GM19023 (cell line): ENCODE measurements at regions not wholly inside any gene's neighbourhood (a gene's known extent, or its start where the extent isn't known, plus 50 kb on each side); places are given as distances from the start of the nearest gene placed in this dataset.

ENCODE experiments used
- ATAC-seq: cut with Tn5 transposase; IDR thresholded peaks from one replicate; pipeline ENCODE4 v1.9.1; 2021; ENCODE audit warnings: mild to moderate bottlenecking, moderate library complexity; ENCODE audit not compliant: unreplicated experiment

DNA sequence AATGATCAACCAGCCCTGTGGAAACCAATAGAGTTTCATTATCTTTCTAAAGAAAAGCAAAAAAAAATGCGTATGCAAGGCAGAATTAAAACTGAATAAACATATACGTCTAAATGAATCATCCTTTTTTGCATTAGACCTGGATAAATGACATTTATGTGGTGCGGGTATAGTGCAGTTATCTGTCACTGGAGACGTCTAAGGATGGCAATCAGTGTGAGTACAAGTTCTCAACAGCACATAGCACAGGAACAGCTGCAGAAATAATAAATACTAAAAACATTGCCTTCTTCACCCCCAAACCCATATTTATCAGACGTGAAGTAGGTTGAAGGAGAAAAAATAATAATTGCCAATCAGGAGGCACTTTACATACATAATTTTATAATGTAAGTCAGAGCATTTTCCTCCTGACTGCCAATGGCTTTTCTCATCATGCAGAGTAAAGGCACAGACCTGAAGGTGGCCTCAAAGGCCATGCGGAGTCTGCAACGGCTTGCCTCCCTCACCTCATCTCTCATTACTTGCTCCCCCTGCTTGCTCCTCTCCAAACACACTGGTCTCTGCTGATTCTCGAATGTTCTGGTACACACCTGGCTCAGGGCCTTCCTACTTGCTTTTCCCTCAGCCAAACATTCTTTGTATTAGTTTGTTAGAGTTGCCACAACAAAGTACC is 574.7 kb upstream of the PLXNA2 start:
- ATAC-seq = no peak

DNA sequence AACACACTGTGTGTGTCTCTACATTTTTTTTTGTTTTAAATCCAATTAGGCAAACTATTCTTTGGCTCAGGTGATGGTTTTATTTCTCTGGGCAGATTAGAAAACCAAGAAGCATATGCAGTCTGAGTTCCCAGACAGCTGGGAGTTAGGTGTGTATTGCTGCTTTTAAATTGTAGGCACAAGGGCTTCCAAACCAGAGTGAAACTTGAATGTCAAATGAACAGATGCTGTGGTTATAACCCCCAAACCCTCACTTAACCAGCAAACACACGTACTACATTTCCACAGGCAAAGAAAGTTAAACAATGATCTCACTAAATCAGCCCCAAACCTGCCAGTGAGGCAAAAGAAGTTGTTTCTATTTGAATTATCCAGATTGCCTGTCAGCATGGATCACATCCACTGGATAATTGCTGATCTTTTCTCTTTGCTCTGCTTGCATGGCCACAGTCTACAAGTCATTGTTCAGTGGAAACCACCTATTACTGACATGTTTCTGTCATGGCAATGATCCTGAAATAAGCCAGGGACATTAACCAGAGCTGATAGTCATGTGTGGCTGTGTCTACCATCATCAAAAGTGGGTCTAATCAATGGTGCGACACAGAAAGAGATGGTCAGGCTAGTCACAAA is 576.5 kb upstream of the PLXNA2 start:
- no peak for ATAC-seq

DNA sequence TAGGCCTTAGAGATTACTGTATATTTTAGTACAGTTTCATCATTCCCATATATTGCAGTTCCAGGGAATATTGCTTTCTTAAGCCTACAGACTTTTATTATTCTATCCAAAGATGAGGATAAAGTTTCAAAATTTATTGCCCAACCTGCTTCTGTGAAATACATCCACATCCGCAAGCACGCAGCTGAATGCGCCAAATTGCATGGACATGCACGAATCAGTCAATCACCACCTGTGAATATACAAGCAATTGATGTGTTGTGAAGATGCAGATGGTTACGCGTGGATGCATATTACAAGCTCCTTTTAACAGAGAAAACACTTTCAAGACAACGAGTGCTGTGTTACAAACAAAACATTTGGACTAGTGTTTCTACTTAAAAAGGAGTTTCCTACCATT is 577.8 kb upstream of the PLXNA2 start:
- ATAC-seq = no peak

DNA sequence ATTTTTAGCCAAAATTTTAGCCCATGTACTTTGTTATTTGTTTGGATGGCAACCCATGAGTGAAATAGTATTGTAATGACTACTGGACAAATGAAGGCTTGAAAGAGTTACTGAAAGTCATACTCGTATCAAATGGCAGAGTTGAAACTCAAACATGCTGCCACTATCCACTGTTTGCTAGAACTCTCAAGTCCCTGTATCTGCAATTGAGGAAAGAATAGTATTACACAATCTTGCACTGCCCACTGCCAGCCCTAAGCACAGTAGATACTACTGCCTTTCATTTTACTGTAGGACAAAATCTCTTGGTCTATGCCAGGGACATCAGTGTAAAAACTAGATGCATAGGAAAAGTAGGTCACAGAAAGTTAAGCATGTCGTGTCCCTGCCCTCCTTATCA is 581.1 kb upstream of the PLXNA2 start:
- no peak for ATAC-seq

DNA sequence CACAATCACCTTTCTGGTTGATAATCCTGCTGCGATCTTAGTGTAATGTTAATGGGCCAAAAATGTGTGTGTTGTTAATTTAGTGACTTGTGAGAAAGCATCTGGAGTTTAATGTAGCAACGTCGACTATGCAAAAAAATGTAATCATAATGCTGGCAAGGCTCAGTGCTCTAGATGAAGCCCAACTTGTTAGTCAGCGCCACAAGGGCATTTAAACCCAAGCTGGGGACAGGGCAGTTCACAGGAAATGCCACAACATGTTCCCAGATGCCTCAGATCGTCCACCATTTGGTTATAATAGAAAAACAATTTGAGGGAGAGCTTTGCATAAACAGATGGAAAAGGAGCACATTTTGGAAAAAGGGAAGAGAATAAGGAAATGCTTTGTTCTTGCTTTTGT is 585.4 kb upstream of the PLXNA2 start:
- no peak for ATAC-seq

DNA sequence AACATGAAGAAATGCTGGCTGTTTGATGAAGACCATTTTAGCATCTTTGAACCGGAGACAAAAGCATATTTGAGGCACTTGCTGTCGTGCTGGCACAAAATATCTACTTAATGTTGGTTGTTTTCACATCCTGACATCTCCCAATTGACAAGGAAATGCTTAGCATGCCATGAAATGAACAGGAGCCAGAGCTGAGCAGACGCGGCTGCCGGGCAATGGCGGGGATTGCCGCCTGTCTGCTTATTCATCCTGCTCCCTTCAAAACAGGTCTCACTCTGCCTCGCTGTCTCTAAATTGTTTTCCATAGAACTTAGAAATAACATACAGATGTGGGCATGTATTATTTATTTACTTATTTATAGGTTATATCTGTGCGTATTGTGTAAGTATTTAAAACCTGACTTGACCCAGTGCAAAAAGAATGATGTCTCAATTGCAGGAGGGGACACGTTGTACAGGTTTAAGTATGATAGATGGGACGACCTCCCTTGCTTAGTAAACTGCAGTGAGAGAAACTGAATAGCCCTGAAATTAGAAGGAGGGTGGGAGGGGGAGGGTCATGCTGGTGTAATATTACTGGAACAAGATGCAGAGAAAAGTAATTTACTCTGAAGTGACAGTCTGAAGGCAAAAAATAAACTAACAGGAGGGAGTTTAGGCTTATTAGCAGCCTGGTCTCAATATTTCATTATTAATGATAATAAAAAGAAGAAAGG is 590.4 kb upstream of the PLXNA2 start:
- no peak for ATAC-seq

DNA sequence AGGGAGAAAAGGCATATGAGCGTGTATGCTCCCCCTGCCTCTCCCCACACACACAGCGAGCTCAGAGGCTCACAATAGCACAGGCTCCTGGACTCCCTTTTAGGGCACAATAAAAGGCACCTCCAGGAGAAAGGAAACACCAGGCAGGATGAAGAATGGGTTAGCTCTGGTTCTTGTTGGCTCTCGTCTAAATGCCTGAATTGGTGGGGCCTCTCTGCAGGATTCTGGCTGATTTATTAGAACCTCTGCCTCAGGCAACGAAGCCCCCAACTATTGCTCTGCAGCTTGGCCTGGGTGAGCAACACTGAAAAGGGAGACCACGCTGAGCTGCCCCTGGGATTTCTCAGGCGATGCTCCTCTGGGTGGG is 590.9 kb upstream of the PLXNA2 start:
- ATAC-seq = no peak

DNA sequence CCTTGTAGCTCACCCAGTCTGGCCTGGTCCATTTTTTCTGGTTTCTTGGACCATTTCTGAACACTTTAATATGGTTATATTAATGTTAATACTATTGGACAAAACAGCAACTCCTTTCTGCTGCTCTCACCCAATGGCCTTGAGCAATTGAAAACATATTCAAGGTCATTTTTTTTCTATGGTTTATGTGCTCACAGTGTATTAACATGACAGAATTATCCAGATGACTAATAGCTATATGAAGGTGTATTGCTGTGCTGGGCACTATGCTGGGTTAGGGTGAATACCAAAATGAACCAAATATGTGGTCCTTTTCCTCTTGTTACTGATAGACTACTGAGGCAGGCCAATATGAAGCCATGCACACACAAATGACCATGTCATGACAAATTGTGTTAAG is 591.6 kb upstream of the PLXNA2 start:
- no peak for ATAC-seq

DNA sequence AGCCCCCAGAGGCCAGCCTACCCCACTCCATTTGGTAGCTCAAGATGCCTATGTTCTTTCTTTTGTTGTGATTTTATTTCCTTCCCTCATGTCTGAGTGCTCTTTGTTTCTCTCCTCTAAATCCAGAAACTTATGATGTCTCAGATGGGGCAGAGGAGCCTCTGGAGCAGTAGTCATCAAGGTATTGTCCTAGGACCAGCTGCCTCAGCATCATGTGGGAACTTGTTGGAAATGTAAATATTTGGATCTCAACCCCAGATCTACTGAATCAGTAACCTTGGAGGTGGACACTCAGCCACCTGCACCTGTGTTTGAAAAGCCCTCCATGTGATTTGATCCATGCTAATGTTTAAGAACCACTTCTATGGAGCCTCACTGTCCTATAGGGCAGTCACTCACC is 593.1 kb upstream of the PLXNA2 start:
- no peak for ATAC-seq

DNA sequence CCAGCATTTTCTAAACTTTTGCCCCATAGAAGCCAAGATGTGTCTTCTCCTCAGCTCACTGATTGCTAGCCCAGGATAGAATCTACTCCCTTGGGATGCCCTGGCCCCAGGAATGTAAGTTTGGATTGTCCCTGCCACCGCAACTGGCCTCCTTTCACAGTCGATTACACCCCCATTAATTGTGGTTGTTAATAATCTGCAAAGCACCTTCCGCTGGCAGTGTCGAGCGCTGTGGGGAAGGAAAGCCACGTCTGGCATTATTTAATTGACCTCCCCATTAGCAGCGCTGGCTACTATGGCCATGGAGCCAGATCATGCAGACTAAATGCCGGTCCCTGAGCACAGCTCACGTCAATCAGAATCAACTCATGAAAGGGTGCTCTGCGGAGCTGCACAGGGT is 597.3 kb upstream of the PLXNA2 start:
- no peak for ATAC-seq

DNA sequence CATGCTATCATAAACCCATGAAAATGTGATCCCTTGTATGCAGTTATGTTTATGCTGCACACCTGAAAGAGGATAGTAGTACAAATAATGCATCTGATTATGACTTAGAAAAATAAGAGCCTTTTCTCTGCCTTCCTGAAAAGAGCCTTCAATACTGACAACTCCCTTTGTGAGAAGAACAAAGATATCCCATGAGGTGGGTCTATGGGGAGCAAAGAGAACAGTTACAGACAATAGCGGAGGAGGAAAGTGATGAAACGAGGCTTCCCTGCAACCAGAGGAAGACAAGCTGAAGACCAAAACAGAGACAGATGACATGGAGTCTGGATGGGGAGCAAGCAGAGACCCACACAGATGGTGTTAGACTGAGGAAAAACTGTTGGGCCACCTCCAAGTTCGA is 598.3 kb upstream of the PLXNA2 start:
- no peak for ATAC-seq

DNA sequence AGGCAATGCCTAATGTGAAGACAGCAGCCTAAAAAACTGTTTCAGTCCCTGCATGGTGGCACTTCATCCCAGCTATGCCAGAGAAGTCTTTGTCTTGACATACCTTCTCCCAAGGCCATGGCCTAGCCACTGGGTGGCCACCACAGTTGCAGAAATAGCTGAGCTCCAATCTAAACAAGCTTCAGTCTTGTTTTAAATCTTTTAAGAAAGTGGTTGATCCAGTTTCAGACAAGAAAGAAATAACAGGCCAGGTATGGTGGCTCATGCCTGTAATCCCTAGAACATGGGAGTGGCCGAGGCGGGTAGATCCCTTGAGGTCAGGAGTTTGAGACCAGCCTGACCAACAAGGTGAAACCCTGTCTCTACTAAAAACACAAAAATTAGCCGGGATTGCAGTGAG is 600.0 kb upstream of the PLXNA2 start:
- no peak for ATAC-seq

DNA sequence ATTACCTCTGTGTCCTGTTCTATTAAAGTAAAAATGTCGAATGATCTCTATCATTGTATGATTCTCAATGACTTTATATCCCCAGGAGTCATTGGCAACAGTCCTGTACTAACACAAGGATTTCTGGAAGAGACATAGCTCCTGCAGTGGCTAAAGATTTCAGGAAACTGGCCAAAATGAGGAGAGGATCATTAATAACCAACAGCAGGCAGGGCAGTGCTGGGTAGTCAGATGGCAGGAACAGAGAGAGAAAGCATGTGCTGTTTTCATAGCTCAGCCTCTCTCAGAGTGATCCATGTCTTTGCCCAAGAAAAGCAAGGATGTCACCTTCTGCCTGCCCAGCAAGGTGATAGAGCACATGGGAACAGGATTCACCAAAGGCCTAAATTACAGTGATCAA is 604.7 kb upstream of the PLXNA2 start:
- no peak for ATAC-seq

DNA sequence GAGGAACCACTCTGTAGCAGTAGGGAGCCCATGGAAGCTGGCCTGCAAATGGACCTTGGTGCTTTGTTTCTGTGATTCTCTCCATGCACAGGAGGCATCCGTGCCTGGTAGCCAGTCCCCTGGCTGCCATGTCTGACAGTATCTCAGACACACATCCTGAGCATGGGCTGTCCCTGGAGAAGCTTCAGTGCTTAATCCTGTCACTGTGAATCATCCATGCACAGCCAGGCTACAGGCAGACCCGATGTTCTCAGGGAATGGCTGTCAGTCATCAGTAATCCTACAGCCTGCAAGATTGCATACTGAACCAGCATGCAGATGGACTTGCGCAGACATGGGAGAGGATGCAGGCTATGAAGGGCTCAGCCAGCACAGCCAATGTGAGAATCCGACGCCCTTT is 606.3 kb upstream of the PLXNA2 start:
- ATAC-seq = no peak

DNA sequence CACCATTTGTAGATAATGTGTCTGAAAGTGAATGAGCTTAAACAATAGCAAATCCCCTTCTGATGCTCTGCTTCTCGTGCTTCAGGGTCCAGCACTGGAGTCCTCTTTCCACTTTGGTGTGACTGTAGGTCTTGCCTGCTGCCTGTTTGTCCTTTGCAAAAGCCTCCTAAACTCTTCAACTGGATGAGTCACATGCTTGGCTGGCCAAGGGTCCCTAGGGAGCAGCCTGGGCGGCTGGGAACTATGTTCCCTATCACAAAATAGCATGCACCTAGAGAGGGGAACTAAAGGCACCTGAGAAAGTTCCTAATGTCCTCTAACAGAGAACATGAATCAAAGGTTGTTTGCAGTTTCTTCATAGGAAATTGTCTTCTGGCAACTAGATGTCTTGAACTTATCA is 607.2 kb upstream of the PLXNA2 start:
- no peak for ATAC-seq

DNA sequence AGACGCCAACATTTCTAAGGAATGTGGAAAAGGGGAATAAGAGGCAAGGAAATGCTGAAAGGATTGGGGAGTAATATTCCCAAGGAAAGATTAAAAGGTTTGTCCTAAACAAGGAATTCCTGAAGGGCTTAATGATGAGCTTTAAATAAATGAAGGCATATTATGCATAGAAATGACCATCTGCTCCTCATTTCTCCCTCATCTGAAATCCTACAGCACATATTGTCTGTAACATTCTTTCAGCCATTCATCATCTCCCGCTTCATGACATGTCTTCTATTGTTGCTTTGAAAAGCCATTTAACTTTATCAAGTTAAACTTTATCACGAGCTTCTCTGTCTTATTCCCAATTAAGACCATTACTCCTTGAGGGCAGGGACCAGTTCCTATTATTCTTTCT is 608.7 kb upstream of the PLXNA2 start:
- ATAC-seq = no peak

DNA sequence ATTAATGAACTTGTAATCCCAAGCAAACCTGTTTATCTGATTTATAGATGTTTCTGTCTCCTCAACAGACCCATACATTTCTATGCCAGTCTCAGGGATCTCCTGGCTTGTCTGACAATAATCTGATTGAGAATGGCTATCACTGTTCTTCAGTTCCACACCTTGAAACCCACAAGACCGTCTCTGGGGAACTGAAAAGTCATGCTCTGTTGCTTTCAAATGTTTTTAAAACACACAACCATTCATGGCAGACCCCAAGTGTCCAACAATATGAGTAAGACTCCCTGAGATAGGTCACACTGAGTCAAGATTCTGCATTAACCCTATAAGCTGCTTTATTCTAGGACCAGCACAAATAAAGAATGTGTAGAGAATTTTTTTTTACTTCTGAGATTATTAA is 611.2 kb upstream of the PLXNA2 start:
- ATAC-seq = peak; percentile 82

DNA sequence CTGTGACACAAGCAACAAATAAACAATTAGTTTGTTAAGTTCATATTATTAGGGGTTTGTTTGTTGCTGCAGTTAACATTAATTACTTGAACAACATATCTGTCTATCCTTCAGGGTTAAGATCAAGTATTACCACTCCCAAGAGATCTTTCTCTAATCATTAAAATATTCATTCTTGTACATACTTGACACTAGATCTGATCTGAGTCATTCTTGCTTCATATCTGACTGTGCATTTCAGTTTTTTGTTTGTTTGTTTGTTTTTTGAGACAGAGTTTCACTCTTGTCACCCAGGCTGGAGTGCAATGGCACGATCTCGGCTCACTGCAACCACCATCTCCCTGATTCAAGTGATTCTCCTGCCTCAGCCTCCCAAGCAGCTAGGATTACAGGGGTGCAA is 613.3 kb upstream of the PLXNA2 start:
- no peak for ATAC-seq

DNA sequence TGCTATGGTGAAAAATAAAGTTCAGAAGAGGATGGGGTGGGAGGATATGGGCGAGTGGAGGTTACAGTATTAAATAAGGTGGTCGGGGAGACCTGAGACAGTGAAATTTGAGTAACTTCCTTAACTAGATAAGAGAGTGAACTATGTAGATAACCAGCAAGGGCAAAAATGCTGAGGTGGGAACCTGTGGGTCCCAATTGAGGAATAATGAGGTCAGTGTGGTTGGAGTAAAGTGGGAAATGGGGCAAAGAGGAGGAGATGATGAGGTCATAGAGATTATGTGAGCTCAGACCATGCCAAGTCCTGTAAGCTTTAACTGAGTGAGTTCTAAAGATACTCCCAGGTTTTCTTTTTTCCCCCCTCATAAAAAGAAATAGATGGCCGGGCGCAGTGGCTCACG is 614.6 kb upstream of the PLXNA2 start:
- ATAC-seq = no peak

DNA sequence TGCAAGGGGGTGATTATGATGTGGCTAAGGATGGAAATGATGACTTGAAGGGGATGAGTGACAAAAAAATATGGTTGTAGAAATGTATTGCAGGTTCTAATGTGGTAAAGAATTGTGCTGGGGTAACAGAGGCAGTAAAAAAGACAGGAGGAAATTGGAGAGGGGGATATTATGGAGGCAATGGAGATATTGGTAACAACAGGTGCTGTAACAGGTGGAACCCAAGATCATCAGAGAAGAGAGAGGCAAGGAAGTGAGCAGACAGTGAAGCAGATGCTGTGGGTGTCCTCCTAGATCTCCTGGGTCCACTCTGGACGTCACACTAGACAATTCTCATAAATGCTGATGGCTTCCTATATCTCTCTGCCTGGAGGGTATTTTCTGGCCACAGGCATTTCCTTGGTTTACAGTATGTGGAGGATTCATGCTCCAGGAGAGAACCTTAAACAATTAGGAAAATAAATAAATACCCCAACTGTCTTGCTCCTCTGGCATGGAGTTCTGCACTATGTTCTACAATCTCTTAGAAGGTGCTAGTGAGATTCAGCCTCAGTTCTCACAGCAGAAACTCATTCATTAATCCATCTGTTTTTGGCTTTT is 620.3 kb upstream of the PLXNA2 start:
- ATAC-seq = no peak

DNA sequence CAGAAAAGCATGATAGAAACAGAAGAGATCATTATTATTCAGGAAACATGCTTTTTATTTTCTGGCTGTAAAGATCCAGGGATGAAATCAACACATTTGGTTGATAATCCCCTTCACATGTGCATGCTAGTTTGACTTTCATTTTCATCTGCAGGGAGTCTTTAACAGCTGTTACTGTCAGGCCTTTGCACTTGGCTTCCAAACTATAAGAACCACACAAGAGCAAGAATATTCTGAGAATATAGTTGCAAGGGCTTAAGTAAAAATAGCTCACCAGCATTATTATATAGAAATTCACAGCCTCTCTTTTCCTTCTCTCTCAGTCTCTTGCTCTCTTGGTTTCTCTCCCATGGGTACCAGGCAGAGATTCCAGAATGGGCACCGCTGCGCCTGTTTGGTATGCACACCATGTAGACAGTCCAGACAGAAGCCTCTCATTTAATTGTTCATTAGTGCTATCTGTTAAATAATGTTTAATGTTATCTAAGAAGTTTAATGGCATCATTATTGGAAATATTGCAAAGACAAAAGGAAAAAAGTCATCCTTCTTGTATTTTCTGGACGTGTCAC is 622.3 kb upstream of the PLXNA2 start:
- ATAC-seq = no peak

DNA sequence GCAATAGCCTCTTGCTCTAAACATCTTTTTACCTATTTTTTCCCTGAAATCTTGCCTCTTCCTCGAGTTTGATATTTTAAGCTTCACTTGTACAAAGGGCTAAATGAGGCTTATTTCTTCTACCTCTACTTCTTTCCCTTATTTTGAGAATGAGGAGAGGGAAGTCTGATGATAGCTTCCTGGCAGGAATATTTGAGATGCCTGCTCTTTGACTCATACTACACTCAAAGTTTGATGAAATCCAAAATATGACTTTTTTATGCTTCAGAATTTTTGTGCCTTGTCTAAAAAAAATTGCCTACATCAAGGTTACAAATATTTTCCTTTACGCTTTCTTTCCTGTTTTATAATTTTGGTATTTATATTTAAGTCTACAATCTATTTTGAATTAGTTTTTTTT is 624.4 kb upstream of the PLXNA2 start:
- no peak for ATAC-seq
